CD14-positive monocyte (primary cell): ENCODE measurements at regions not wholly inside any gene's neighbourhood (a gene's known extent, or its start where the extent isn't known, plus 50 kb on each side); places are given as distances from the start of the nearest gene placed in this dataset.

Source experiments
- DNase-seq, 3 donors: peaks; one replicate each; pipeline ENCODE4 v3.0.0-alpha.2; 2011 to 2022
- H2AFZ ChIP-seq: 2 replicates; pipeline ENCODE4 v1.6.0; 2012; ENCODE audit warnings: mild to moderate bottlenecking, low read depth, low read length, inconsistent platforms; ENCODE audit not compliant: insufficient read depth, poor library complexity, severe bottlenecking
- H3K27ac ChIP-seq, 2 donors: 1 replicate in 1 of 2; 2 replicates in 1 of 2; pipeline ENCODE4 v1.5.1; 2012 to 2013; ENCODE audit warnings: low read length in 2 of 2, control low read depth in 1 of 2, inconsistent platforms in 1 of 2, low read depth in 1 of 2, mild to moderate bottlenecking in 1 of 2
- H3K27me3 ChIP-seq, 2 donors: one replicate each; pipeline versions ENCODE4 v1.6.0 to v1.6.1; 2011 to 2013; ENCODE audit warnings: low read length in 2 of 2; ENCODE audit not compliant: control insufficient read depth in 2 of 2, insufficient read depth in 2 of 2
- H3K36me3 ChIP-seq, 2 donors: replicated peaks in 1 of 2; 1 replicate in 1 of 2; 2 replicates in 1 of 2; pipeline versions ENCODE4 v1.5.1 to v1.6.1; 2012 to 2013; ENCODE audit warnings: low read length in 2 of 2, control low read depth in 1 of 2, inconsistent platforms in 1 of 2, mild to moderate bottlenecking in 1 of 2; ENCODE audit not compliant: insufficient read depth in 2 of 2, control insufficient read depth in 1 of 2
- H3K4me1 ChIP-seq, 2 donors: 1 replicate in 1 of 2; 2 replicates in 1 of 2; pipeline versions ENCODE4 v1.5.1 to v1.6.1; 2012 to 2013; ENCODE audit warnings: low read length in 2 of 2, control low read depth in 1 of 2, inconsistent platforms in 1 of 2, mild to moderate bottlenecking in 1 of 2, moderate library complexity in 1 of 2; ENCODE audit not compliant: insufficient read depth in 2 of 2, control insufficient read depth in 1 of 2
- H3K4me2 ChIP-seq: replicated peaks from 2 replicates; pipeline ENCODE3; 2012; ENCODE audit warnings: low read length, moderate library complexity, mild to moderate bottlenecking; ENCODE audit not compliant: poor library complexity, severe bottlenecking; ENCODE audit errors: extremely low read depth
- H3K4me3 ChIP-seq, 3 experiments: fragments of 200-600 bp in 1 of 3; sonication (generic) in 1 of 3; replicated peaks in 1 of 3; 1 replicate in 2 of 3; 2 replicates in 1 of 3; pipeline ENCODE4 v1.5.1; 2011 to 2013; ENCODE audit warnings: low read length in 3 of 3, mild to moderate bottlenecking in 3 of 3, control low read depth in 2 of 3, low read depth in 2 of 3, inconsistent platforms in 1 of 3, moderate library complexity in 1 of 3
- H3K79me2 ChIP-seq: 2 replicates; pipeline ENCODE4 v1.6.0; 2012; ENCODE audit warnings: mild to moderate bottlenecking, control low read depth, inconsistent platforms, low read length, moderate library complexity; ENCODE audit not compliant: insufficient read depth
- H3K9ac ChIP-seq: 2 replicates; pipeline ENCODE4 v1.6.0; 2017; ENCODE audit warnings: low read length, mild to moderate bottlenecking; ENCODE audit not compliant: insufficient read depth, poor library complexity, severe bottlenecking
- H3K9me3 ChIP-seq, 2 donors: replicated peaks in 1 of 2; 1 replicate in 1 of 2; 2 replicates in 1 of 2; pipeline versions ENCODE4 v1.5.1 to v1.6.1; 2012 to 2013; ENCODE audit warnings: low read length in 2 of 2, control low read depth in 1 of 2; ENCODE audit not compliant: control insufficient read depth in 1 of 2, insufficient read depth in 1 of 2
- H4K20me1 ChIP-seq: 2 replicates; pipeline ENCODE4 v1.6.0; 2012; ENCODE audit warnings: mild to moderate bottlenecking, low read length, control low read depth, moderate library complexity; ENCODE audit not compliant: insufficient read depth
- H3K27ac Mint-ChIP-seq, 7 donors: one replicate each; pipeline ENCODE4 v1.8.0; 2020; ENCODE audit warnings: mild to moderate bottlenecking in 7 of 7, mixed read lengths in 7 of 7, moderate library complexity in 6 of 7, inconsistent platforms in 2 of 7
- H3K27me3 Mint-ChIP-seq, 3 donors: one replicate each; pipeline ENCODE4 v1.8.0; 2021 to 2022; ENCODE audit warnings: low read depth in 3 of 3, mild to moderate bottlenecking in 3 of 3, mixed read lengths in 3 of 3, moderate library complexity in 3 of 3, inconsistent platforms in 1 of 3
- H3K36me3 Mint-ChIP-seq, 2 donors: one replicate each; pipeline ENCODE4 v1.8.0; 2020; ENCODE audit warnings: mixed read lengths in 2 of 2, inconsistent platforms in 1 of 2, mild to moderate bottlenecking in 1 of 2
- H3K4me1 Mint-ChIP-seq: one replicate; pipeline ENCODE4 v1.8.0; 2020; ENCODE audit warnings: mild to moderate bottlenecking, mixed read lengths
- H3K4me3 Mint-ChIP-seq, 2 donors: one replicate each; pipeline ENCODE4 v1.8.0; 2020; ENCODE audit warnings: mild to moderate bottlenecking in 2 of 2, mixed read lengths in 2 of 2, moderate library complexity in 1 of 2
- H3K9me3 Mint-ChIP-seq, 7 donors: one replicate each; pipeline ENCODE4 v1.8.0; 2020 to 2022; ENCODE audit warnings: mixed read lengths in 7 of 7, mild to moderate bottlenecking in 6 of 7, moderate library complexity in 6 of 7, inconsistent platforms in 2 of 7
- CTCF ChIP-seq: fragments of 200-600 bp; IDR thresholded peaks from one replicate; pipeline ENCODE4 v1.8.0; 2022; ENCODE audit warnings: antibody characterized with exemption, mild to moderate bottlenecking
- WGBS: methylation state at CpG from one replicate; pipeline ENCODE4 v1.1.5; 2013; ENCODE audit warnings: missing lambda C conversion rate; ENCODE audit not compliant: insufficient coverage; 5-methylcytosine and 5-hydroxymethylcytosine counted together
- intact Hi-C, 2 donors: fragments of 100-400 bp; cut with micrococcal nuclease; formaldehyde crosslinking; loops; one replicate each; pipeline versions ENCODE4 v1.15.0 to v1.15.1; 2023

- Mint-ChIP-seq H3K4me1 (peaks cover 5% of the 10 kb centered on the region), H3K27me3 (peaks cover 2 to 9% (median 3%) of the 10 kb centered on the region in 3 donors), H3K27ac (no peak overlapping the region), H3K4me3 (no peak overlapping the region), H3K36me3 (no peaks in the 10 kb centered on the region), H3K9me3 (peaks cover 0 to 1% (median 0%) of the 10 kb centered on the region in 7 donors)
- WGBS: 96% methylated on average over 7 of the region's 11 CpGs
- H3K27me3 ChIP-seq: no peaks in the 10 kb centered on the region
- H3K9ac ChIP-seq: no peak overlapping the region
- no peak overlapping the region for H3K4me3 ChIP-seq
- H3K27ac ChIP-seq: no peak overlapping the region
- H4K20me1 ChIP-seq: no peaks in the 10 kb centered on the region
- H2AFZ ChIP-seq: no peak overlapping the region
- H3K4me2 ChIP-seq: no peak overlapping the region
- intact Hi-C loops: no loop called here
- no peak for TF ChIP-seq CTCF
- no peaks in the 10 kb centered on the region for H3K4me1 ChIP-seq
- DNase-seq: no peak
- H3K79me2 ChIP-seq: no peaks in the 10 kb centered on the region
- no peaks in the 10 kb centered on the region for H3K36me3 ChIP-seq
- no peaks in the 10 kb centered on the region for H3K9me3 ChIP-seq
Measured at GRCh38 chr11:64477675-64478074, 78.1 kb upstream of the SLC22A11 start.

GRCh38 chr11:64482588-64482987 lies 73.2 kb upstream of the SLC22A11 start:
- Mint-ChIP-seq H3K36me3 (no peaks in the 10 kb centered on the region), H3K9me3 (peaks cover 0 to 1% (median 0%) of the 10 kb centered on the region in 7 donors), H3K27me3 (peaks cover 0 to 7% (median 3%) of the 10 kb centered on the region in 3 donors), H3K27ac (no peak overlapping the region), H3K4me3 (no peak overlapping the region), H3K4me1 (peaks cover 2% of the 10 kb centered on the region)
- no peaks in the 10 kb centered on the region for H4K20me1 ChIP-seq
- no peak overlapping the region for H2AFZ ChIP-seq
- H3K4me3 ChIP-seq: no peak overlapping the region
- no peak overlapping the region for H3K4me2 ChIP-seq
- no peak for TF ChIP-seq CTCF
- intact Hi-C loops: no loop called here
- no peak for DNase-seq
- no peaks in the 10 kb centered on the region for H3K9me3 ChIP-seq
- H3K4me1 ChIP-seq: no peaks in the 10 kb centered on the region
- H3K27me3 ChIP-seq: no peaks in the 10 kb centered on the region
- no peak overlapping the region for H3K27ac ChIP-seq
- 84% methylated on average over 3 of the region's 4 CpGs for WGBS
- no peak overlapping the region for H3K9ac ChIP-seq
- no peaks in the 10 kb centered on the region for H3K79me2 ChIP-seq
- H3K36me3 ChIP-seq: no peaks in the 10 kb centered on the region
